ENCODE measurements at regions not wholly inside any gene's neighbourhood (a gene's known extent, or its start where the extent isn't known, plus 50 kb on each side); places are given as distances from the start of the nearest gene placed in this dataset.

DNA sequence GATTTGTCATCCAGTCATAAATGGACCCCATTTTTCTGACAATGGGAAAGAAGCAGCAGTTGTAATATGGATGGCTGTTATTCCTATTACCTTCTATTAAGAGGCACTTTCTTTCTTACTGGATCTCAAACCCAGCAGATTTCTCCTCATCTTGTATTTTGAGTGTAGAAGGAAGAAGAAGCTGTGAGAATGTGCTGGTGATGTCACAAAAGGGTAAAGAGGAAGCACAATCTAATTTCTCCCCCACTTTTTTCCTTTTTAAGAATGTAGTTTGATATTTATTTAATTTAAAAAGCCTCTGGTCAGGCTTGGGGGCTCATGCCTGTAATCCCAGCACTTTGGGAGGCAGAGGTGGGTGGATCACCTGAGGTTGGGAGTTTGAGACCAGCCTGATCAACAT is 100.0 kb upstream of the JARID2 start:
- Histone ChIP-seq H3K27ac (ENCODE audit: insufficient read depth, low read length) (no peak overlapping the region), H3K4me1 (ENCODE audit: control insufficient read depth, extremely low read depth, insufficient read depth, low read length) (no peaks in the 10 kb centered on the region), H3K36me3 (ENCODE audit: control insufficient read depth, insufficient read depth, low read length) (no peaks in the 10 kb centered on the region), H3K27me3 (ENCODE audit: control insufficient read depth, insufficient read depth, low read length) (no peaks in the 10 kb centered on the region), H2AFZ (ENCODE audit: low read length) (no peak overlapping the region), H3K9me3 (ENCODE audit: control insufficient read depth, insufficient read depth, low read depth, low read length) (no peaks in the 10 kb centered on the region), H4K20me1 (ENCODE audit: control insufficient read depth, extremely low read depth, insufficient read depth, low read length) (no peaks in the 10 kb centered on the region), H3K9ac (ENCODE audit: insufficient read depth, low read length) (no peak overlapping the region), H3K4me2 (ENCODE audit: extremely low read depth, insufficient read depth, low read length) (no peak overlapping the region), H3K4me3 (replicated peaks in 1 of 4; ENCODE audit: control extremely low read depth in 1 of 4, insufficient read depth in 1 of 4, low read depth in 3 of 4, low read length in 4 of 4) (no peak overlapping the region), H3K79me2 (ENCODE audit: control insufficient read depth, insufficient read depth, low read length) (no peaks in the 10 kb centered on the region)
- TF ChIP-seq EZH2 (IDR thresholded peaks at IDR 0.05; ENCODE audit: low read length, missing control alignments) = no peak
- no peak for TF ChIP-seq CTCF (conservative IDR thresholded peaks at IDR 0.05 in 1 of 2, IDR thresholded peaks at IDR 0.05 in 1 of 2; ENCODE audit: low read depth in 1 of 2, low read length in 2 of 2)
- DNase-seq (ENCODE audit: low read depth in 2 of 2) = no peak

- H3K4me2 ChIP-seq (ENCODE audit: extremely low read depth, insufficient read depth, low read length) = no peak overlapping the region
- no peaks in the 10 kb centered on the region for H3K36me3 ChIP-seq (ENCODE audit: control insufficient read depth, insufficient read depth, low read length)
- H3K9me3 ChIP-seq (ENCODE audit: control insufficient read depth, insufficient read depth, low read depth, low read length) = no peaks in the 10 kb centered on the region
- H2AFZ ChIP-seq (ENCODE audit: low read length) = no peak overlapping the region
- H3K27ac ChIP-seq (ENCODE audit: insufficient read depth, low read length) = no peak overlapping the region
- H3K9ac ChIP-seq (ENCODE audit: insufficient read depth, low read length) = no peak overlapping the region
- H3K79me2 ChIP-seq (ENCODE audit: control insufficient read depth, insufficient read depth, low read length) = no peaks in the 10 kb centered on the region
- TF ChIP-seq CTCF (conservative IDR thresholded peaks at IDR 0.05 in 1 of 2, IDR thresholded peaks at IDR 0.05 in 1 of 2; ENCODE audit: low read depth in 1 of 2, low read length in 2 of 2) (no peak), EZH2 (IDR thresholded peaks at IDR 0.05; ENCODE audit: low read length, missing control alignments) (no peak)
- no peak overlapping the region for H3K4me3 ChIP-seq (replicated peaks in 1 of 4; ENCODE audit: control extremely low read depth in 1 of 4, insufficient read depth in 1 of 4, low read depth in 3 of 4, low read length in 4 of 4)
- H3K4me1 ChIP-seq (ENCODE audit: control insufficient read depth, extremely low read depth, insufficient read depth, low read length) = no peaks in the 10 kb centered on the region
- no peak for DNase-seq (ENCODE audit: low read depth in 2 of 2)
- no peaks in the 10 kb centered on the region for H3K27me3 ChIP-seq (ENCODE audit: control insufficient read depth, insufficient read depth, low read length)
- no peaks in the 10 kb centered on the region for H4K20me1 ChIP-seq (ENCODE audit: control insufficient read depth, extremely low read depth, insufficient read depth, low read length)
Measured at GRCh38 chr6:15147827-15148226, 98.0 kb upstream of the JARID2 start.

- Histone ChIP-seq H2AFZ (ENCODE audit: low read length) (no peak overlapping the region), H3K79me2 (ENCODE audit: control insufficient read depth, insufficient read depth, low read length) (no peaks in the 10 kb centered on the region), H4K20me1 (ENCODE audit: control insufficient read depth, extremely low read depth, insufficient read depth, low read length) (no peaks in the 10 kb centered on the region), H3K4me2 (ENCODE audit: extremely low read depth, insufficient read depth, low read length) (no peak overlapping the region), H3K9ac (ENCODE audit: insufficient read depth, low read length) (no peak overlapping the region), H3K36me3 (ENCODE audit: control insufficient read depth, insufficient read depth, low read length) (no peaks in the 10 kb centered on the region), H3K4me1 (ENCODE audit: control insufficient read depth, extremely low read depth, insufficient read depth, low read length) (no peaks in the 10 kb centered on the region), H3K27ac (ENCODE audit: insufficient read depth, low read length) (no peak overlapping the region), H3K9me3 (ENCODE audit: control insufficient read depth, insufficient read depth, low read depth, low read length) (no peaks in the 10 kb centered on the region), H3K27me3 (ENCODE audit: control insufficient read depth, insufficient read depth, low read length) (no peaks in the 10 kb centered on the region), H3K4me3 (replicated peaks in 1 of 4; ENCODE audit: control extremely low read depth in 1 of 4, insufficient read depth in 1 of 4, low read depth in 3 of 4, low read length in 4 of 4) (no peak overlapping the region)
- DNase-seq (ENCODE audit: low read depth in 2 of 2) = peak; percentile 77 to 87
- TF ChIP-seq EZH2 (IDR thresholded peaks at IDR 0.05; ENCODE audit: low read length, missing control alignments) = no peak
- TF ChIP-seq CTCF (conservative IDR thresholded peaks at IDR 0.05 in 1 of 2, IDR thresholded peaks at IDR 0.05 in 1 of 2; ENCODE audit: low read depth in 1 of 2, low read length in 2 of 2) = no peak
Measured at GRCh38 chr6:15148356-15148946, 97.4 kb upstream of the JARID2 start.
